ENCODE measurements at regions not wholly inside any gene's neighbourhood (a gene's known extent, or its start where the extent isn't known, plus 50 kb on each side); places are given as distances from the start of the nearest gene placed in this dataset.
A peak's percentile ranks its signal among the peaks of the same experiment; 100 is the strongest.
"Not testable (repeated sequence)": the region's sequence is repeated elsewhere in the genome, so short reads cannot be mapped to it uniquely, and the experiment has no call there.

- no peak for DNase-seq
- Histone ChIP-seq H3K27me3 (ENCODE audit: control insufficient read depth, insufficient read depth, low read length) (no peaks in the 10 kb centered on the region), H3K4me3 (ENCODE audit: insufficient read depth, low read depth, low read length) (no peak overlapping the region), H3K36me3 (replicated peaks; ENCODE audit: control insufficient read depth, insufficient read depth, low read length) (no peaks in the 10 kb centered on the region)
Observed at GRCh38 chr21:16211339-16212303, 481.8 kb downstream of the USP25 start.

- Histone ChIP-seq H3K4me3 (ENCODE audit: insufficient read depth, low read depth, low read length) (no peak overlapping the region), H3K27me3 (ENCODE audit: control insufficient read depth, insufficient read depth, low read length) (no peaks in the 10 kb centered on the region), H3K36me3 (replicated peaks; ENCODE audit: control insufficient read depth, insufficient read depth, low read length) (no peaks in the 10 kb centered on the region)
- DNase-seq = no peak
Observed at GRCh38 chr21:16213518-16213917, 483.7 kb downstream of the USP25 start.

GRCh38 chr21:16215193-16215592 lies 485.4 kb downstream of the USP25 start:
- no peaks in the 10 kb centered on the region for H3K27me3 ChIP-seq (ENCODE audit: control insufficient read depth, insufficient read depth, low read length)
- DNase-seq = no peak

GRCh38 chr21:16215663-16216183 lies 485.9 kb downstream of the USP25 start:
- DNase-seq = no peak
- H3K36me3 ChIP-seq (replicated peaks; ENCODE audit: control insufficient read depth, insufficient read depth, low read length) = no peaks in the 10 kb centered on the region

More at GRCh38 chr21:16215193-16215592, 485.4 kb downstream of the USP25 start:
- Histone ChIP-seq H3K36me3 (replicated peaks; ENCODE audit: control insufficient read depth, insufficient read depth, low read length) (no peaks in the 10 kb centered on the region), H3K4me3 (ENCODE audit: insufficient read depth, low read depth, low read length) (no peak overlapping the region)

GRCh38 chr21:16216288-16216962 lies 486.6 kb downstream of the USP25 start:
- Histone ChIP-seq H3K27me3 (ENCODE audit: control insufficient read depth, insufficient read depth, low read length) (no peaks in the 10 kb centered on the region), H3K4me3 (ENCODE audit: insufficient read depth, low read depth, low read length) (no peak overlapping the region), H3K36me3 (replicated peaks; ENCODE audit: control insufficient read depth, insufficient read depth, low read length) (no peaks in the 10 kb centered on the region)
- DNase-seq = no peak

More at GRCh38 chr21:16215663-16216183, 485.9 kb downstream of the USP25 start:
- no peaks in the 10 kb centered on the region for H3K27me3 ChIP-seq (ENCODE audit: control insufficient read depth, insufficient read depth, low read length)
- no peak overlapping the region for H3K4me3 ChIP-seq (ENCODE audit: insufficient read depth, low read depth, low read length)

GRCh38 chr21:16218682-16219343 lies 489.0 kb downstream of the USP25 start:
- H3K27me3 ChIP-seq (ENCODE audit: control insufficient read depth, insufficient read depth, low read length) = no peaks in the 10 kb centered on the region
- no peak for DNase-seq
- H3K36me3 ChIP-seq (replicated peaks; ENCODE audit: control insufficient read depth, insufficient read depth, low read length) = no peaks in the 10 kb centered on the region
- no peak overlapping the region for H3K4me3 ChIP-seq (ENCODE audit: insufficient read depth, low read depth, low read length)

GRCh38 chr21:16224756-16225155 lies 495.0 kb downstream of the USP25 start:
- peak; percentile 4 for DNase-seq
- H3K27me3 ChIP-seq (ENCODE audit: control insufficient read depth, insufficient read depth, low read length); H3K36me3 ChIP-seq (replicated peaks; ENCODE audit: control insufficient read depth, insufficient read depth, low read length); H3K4me3 ChIP-seq (ENCODE audit: insufficient read depth, low read depth, low read length): not testable (repeated sequence)

- DNase-seq = no peak
- Histone ChIP-seq H3K36me3 (replicated peaks; ENCODE audit: control insufficient read depth, insufficient read depth, low read length) (no peaks in the 10 kb centered on the region), H3K27me3 (ENCODE audit: control insufficient read depth, insufficient read depth, low read length) (peaks cover 3% of the 10 kb centered on the region; the same call in 1 of the 2 replicates), H3K4me3 (ENCODE audit: insufficient read depth, low read depth, low read length) (no peak overlapping the region)
Observed at GRCh38 chr21:16239659-16240265, 510.0 kb downstream of the USP25 start.

- no peak overlapping the region for H3K4me3 ChIP-seq (ENCODE audit: insufficient read depth, low read depth, low read length)
- DNase-seq = no peak
- peaks cover 3% of the 10 kb centered on the region; the same call in 1 of the 2 replicates for H3K27me3 ChIP-seq (ENCODE audit: control insufficient read depth, insufficient read depth, low read length)
- no peaks in the 10 kb centered on the region for H3K36me3 ChIP-seq (replicated peaks; ENCODE audit: control insufficient read depth, insufficient read depth, low read length)
Observed at GRCh38 chr21:16241016-16241415, 511.2 kb downstream of the USP25 start.

GRCh38 chr21:16241479-16241963 lies 511.7 kb downstream of the USP25 start:
- no peaks in the 10 kb centered on the region for H3K36me3 ChIP-seq (replicated peaks; ENCODE audit: control insufficient read depth, insufficient read depth, low read length)
- peak; percentile 5 for DNase-seq
- no peak overlapping the region for H3K4me3 ChIP-seq (ENCODE audit: insufficient read depth, low read depth, low read length)
- peaks cover 3% of the 10 kb centered on the region; the same call in 1 of the 2 replicates for H3K27me3 ChIP-seq (ENCODE audit: control insufficient read depth, insufficient read depth, low read length)

- Histone ChIP-seq H3K27me3 (ENCODE audit: control insufficient read depth, insufficient read depth, low read length) (peaks cover 3% of the 10 kb centered on the region; the same call in 1 of the 2 replicates), H3K4me3 (ENCODE audit: insufficient read depth, low read depth, low read length) (no peak overlapping the region), H3K36me3 (replicated peaks; ENCODE audit: control insufficient read depth, insufficient read depth, low read length) (no peaks in the 10 kb centered on the region)
- DNase-seq = no peak
Observed at GRCh38 chr21:16243396-16243795, 513.6 kb downstream of the USP25 start.

GRCh38 chr21:16248705-16249104 lies 518.9 kb downstream of the USP25 start:
- Histone ChIP-seq H3K27me3 (ENCODE audit: control insufficient read depth, insufficient read depth, low read length) (no peaks in the 10 kb centered on the region), H3K36me3 (replicated peaks; ENCODE audit: control insufficient read depth, insufficient read depth, low read length) (no peaks in the 10 kb centered on the region), H3K4me3 (ENCODE audit: insufficient read depth, low read depth, low read length) (no peak overlapping the region)
- DNase-seq = no peak

GRCh38 chr21:16250273-16250672 lies 520.5 kb downstream of the USP25 start:
- Histone ChIP-seq H3K27me3 (ENCODE audit: control insufficient read depth, insufficient read depth, low read length) (no peaks in the 10 kb centered on the region), H3K36me3 (replicated peaks; ENCODE audit: control insufficient read depth, insufficient read depth, low read length) (no peaks in the 10 kb centered on the region), H3K4me3 (ENCODE audit: insufficient read depth, low read depth, low read length) (no peak overlapping the region)
- DNase-seq = no peak

Data from H7 (cell line).